Putamen (tissue), 1 donor: ENCODE measurements at regions not wholly inside any gene's neighbourhood (a gene's known extent, or its start where the extent isn't known, plus 50 kb on each side); places are given as distances from the start of the nearest gene placed in this dataset.
"Not testable (repeated sequence)": the region's sequence is repeated elsewhere in the genome, so short reads cannot be mapped to it uniquely, and the experiment has no call there.

Experiments used
- DNase-seq: peaks from one replicate; pipeline ENCODE4 v3.0.0-alpha.2; 2016; ENCODE audit warnings: low spot score

DNA sequence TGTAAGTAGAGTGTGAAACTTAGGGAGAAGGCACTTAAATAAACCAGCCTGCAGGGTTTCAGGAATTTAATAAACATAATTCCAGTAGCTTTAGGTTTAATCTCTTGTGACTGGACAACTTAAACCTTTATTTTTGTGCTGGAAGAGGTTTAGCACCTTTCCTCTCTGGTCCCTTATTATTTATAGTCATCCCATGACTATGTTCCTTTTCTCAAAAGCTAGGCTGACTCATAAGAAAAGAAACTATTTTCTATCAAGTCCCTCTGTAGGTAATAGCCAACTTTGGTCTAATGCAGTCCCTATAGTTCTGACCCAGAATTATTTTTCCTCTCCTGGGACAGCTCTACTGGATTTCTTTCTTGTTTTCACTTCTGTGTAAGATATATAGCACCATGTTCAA, 588.9 kb downstream of the NR2F1-AS1 start:
- no peak for DNase-seq

DNA sequence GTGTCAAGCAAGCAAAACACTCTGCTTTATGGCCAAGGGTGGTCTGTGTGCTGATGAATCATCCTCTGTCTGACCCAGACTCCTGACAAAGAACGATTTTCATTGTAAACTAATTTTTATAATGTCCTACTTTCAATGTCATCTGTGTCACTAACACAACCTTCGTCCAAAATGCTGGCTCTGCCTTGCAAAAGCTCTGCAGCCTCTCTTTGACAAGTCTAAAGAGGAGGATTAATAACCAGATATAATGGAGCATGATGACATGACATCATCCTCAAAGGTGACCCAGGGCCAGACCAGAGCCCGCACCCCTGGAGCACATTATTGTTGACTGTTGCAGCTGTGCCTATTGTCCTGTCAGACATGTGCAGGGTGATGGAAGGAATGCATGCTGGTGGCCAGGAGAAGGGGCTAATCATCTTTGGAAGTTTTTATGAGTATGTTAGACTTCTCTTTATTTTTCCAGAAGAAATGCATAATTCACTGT, 589.4 kb downstream of the NR2F1-AS1 start:
- no peak for DNase-seq

DNA sequence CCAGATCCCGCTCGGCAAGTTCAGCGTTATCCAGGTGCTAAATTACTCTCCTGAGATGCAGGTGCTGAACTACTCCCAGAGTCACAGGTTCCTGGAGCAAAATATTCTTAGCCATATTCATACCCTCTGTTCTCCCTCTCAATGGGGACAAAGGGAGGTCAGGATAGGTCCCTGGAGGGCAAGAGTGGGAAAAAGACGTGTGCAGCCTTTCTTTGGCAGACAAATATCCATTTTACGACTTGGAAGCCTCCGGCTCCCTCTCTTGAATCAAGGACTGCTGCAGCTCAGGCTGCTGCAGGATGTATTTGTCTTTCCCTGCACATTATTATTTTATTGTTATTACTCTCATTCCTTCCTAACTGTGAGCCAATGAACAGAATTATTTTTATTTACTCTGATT, 590.2 kb downstream of the NR2F1-AS1 start:
- DNase-seq = no peak

DNA sequence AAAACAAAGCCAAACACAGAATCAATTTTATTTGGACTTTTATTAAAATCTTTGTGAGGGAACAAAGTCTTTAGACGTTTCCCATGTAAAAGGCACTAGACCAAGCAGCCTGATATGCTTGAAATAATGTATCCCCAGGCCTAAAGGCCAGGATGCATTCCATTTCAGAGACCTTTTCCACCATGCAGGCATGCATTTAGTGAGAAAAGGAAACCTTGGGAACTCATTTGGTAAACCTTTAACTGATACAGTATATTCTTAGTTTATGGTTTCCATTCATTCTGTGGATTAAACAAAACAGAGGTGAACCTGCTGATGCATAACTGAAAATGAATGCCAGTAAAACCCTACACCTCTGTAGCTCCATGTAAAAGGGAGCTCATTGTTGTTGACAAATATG, 600.0 kb downstream of the NR2F1-AS1 start:
- DNase-seq = no peak

DNA sequence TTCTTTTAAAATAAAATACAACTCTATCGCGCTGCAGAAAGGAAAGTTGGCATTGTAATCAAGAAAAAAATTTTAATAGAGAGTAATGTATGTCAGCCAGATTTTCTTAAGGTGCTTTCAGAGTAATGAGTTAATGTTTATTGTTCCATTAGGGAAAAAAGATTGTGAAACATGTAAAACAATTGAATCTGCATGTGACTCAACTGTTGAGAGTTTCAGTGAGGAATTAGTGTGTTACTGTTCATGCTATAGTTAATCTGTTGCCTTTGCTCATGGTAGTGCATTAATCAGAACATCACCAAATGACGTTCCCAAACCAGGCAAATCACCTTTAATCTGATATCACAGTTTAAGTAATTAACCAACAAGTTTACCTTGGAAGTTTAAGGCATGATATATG, 600.5 kb downstream of the NR2F1-AS1 start:
- DNase-seq = no peak

DNA sequence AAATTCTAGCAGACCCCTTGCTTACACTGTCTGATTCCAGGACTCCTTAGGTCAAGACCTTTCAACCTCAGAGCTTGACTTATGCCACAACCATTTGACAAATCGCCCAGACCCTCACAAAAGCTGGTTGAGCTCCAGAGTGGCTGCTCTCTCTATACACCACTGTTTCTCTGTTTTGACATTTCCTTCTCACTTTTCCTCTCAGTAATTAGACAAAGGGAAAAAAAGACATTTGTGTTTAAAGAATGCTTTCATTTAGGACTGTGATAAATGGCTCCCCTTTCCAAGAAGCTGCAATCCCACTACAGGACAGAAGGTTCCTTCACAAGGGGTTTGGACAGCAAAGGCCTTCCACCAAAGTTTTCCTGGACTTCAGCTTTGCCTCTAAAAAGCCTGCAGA, 601.3 kb downstream of the NR2F1-AS1 start:
- DNase-seq = peak; percentile 43

DNA sequence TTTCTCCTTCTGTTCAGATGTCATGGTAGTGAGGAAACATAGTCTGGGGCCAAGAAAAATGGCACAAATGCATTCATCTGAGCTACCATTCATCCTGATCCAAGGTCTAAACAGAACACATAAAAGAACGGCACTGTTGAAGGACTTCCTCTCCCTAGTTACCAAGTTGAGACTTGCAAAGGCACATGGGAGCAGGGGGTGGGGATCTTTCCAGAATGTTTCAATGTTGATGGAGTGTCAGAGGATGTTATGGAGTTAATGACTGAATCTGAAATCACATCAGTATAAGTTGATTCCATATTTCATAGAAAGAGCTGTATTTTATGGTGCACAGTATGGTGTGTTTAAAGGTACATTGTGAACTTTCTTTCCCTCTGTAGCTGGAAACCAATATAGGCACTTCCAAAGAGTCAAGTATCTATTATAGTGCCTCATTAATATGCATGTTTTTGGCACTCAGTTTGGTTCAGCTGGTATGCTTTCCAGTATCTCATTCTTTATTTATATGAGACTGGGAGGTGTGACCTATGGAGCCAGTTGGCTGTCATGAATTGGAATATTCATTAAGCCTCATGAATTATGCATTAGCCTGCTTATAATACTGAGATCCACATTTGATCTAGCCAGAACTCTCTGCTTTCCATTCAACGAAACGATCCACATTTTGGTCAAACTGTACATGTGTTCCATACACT, 603.0 kb downstream of the NR2F1-AS1 start:
- DNase-seq = peak; percentile 83

DNA sequence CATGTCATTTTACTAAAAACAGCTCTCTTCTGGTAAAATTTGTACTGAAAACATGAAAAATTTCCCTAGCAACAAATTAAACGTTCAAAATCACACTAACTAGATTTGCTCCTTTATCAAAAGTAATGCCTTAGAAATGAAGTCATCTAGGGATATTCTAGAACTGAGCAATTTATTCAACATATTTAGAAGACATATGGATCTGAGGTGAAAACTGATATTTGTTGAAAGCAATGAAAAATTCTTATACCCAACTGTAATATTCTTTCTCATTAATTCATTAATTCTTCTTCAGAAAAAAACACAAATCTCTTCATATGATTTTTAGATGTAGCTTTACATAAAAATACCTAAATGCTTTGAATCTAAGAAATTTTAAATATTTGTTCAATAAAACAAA, 604.9 kb downstream of the NR2F1-AS1 start:
- no peak for DNase-seq

DNA sequence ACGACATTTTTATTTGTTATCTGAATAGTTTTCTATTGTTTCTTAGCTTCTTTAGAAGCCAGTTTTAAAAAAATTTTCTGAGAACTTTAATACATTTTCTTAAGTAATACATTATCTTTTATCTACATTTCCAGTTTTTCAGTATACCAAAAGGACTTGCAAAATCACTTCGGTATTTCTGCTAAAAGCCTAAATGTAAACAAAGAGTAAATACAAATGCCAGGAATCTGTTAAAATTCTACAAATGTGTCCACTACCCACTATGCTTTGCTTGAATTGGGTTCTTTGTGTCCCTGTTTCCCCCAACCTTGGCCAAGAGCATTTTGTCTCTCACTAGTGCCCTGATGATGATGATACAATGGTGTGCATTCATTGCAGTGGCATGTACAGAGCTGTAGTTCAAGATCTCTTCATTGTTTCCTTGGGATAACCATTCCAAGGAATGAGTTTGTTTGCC, 611.2 kb downstream of the NR2F1-AS1 start:
- peak; percentile 88 for DNase-seq

DNA sequence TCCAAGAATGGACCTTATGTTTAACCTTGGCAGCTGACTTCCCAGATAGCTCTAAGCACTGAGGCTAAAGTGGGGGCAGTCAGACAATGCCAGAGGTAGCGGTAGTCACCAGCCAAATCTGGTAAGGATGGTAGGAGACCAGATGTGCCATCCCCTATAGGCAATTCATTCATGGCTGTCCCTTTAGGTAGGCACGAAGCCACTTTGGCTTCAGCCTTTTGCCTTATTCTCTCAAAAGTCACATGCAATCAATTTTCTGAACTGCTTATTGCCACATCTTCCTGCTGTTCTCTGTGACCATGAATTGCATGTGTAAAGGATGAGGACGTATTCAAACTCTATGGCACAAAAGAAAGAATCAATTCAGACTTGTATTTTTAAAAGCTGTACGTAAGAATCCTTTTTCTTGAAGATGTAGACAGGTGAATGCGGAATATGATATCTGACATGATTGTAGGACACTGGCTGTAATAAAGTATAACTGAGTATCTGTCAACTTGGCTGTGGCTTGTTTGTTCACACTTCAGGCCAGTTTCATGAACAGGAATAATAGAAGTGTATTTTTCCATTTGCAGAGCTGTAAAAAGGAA, 611.7 kb downstream of the NR2F1-AS1 start:
- peak; percentile 27 for DNase-seq

DNA sequence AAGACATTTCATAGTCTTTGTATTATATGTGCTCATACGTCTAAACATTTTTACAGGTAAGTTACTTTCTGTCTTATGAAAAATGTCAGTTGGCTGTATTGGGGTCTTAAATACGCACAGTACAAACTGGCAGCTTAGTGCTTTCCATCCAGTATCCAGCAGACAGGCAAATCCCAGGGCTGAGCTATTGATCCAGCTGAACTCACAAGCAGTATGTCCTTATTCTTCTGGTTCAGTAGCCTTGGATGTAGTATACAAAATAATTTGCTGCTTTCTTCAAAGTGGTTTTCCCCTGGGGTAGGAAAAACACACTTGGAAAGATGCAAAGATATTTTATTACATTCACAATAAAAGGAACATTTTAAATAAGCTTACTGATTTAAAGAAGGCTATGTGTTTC, 617.2 kb downstream of the NR2F1-AS1 start:
- no peak for DNase-seq

DNA sequence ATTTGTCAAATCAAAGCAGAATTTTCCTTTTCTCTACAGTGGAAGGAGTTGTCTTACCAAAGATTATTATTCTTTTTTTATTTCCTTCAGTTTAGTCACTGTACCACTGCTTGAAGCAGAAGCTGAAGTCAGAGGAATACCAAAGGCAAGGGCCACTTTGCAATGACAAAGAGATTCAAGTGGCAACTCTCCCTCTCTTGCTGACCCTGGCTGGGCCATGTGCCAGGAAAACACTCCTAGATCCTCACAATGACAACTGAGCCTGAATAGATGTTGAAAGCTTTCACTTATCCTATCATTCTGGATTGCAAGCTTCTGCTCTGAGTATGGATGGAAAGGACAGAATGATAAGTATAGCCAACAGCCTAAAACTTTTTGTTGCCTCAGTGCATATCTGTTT, 618.3 kb downstream of the NR2F1-AS1 start:
- DNase-seq = no peak

DNA sequence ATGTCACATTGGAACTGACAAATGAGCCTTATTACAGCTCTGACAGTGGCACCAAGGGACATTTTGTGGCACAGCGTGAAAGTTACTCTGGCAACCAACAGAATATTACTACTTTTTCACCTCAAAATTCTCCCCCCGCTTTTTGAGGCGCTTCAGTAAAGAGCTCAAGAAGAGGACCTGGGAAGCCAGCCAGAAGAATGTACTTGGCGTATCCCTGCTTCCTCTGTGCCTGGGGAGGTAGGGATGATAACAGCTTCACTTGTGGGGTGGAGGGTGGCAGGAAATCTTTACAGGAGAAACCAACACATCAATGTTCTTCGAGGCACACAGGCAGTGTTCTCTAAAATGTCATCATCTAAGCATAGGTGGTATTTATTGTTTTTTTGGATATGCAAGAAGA, 624.1 kb downstream of the NR2F1-AS1 start:
- no peak for DNase-seq

DNA sequence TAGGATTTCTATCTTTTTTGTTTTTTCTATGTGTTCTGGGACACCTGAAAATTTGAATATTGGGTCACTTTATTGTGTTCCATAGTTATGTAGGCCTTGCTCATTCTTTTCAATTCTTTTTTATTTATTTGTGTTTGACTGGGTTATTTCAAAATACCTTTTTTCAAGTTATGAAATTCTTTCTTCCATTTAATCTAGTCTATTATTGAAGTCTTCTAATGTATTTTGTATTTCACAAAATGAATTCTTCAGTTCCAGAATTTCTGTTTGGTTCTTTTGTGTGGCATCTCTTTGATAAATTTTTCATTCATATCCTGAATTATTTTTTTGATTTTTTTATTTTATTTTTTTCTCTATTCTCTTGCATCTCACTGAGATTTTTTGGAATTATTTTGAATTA, 628.8 kb downstream of the NR2F1-AS1 start:
- DNase-seq = no peak

DNA sequence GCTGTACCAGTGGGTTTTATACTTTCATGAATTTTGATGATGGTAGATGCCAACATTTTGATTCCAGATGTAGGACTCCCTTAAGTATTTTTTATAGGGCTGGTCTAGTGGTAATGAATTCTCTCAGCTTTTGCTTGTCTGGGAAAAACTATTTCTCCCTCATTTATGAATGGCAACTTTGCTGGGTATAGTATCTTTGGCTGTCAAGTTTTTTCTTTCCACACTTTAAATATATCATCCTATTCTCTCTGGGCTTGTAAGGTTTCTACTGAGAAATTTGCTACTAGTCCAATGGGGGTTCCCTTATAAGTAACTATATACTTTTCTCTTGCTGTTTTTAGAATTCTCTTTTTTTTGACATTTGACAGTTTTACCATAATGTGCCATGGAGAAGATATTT, 629.3 kb downstream of the NR2F1-AS1 start:
- DNase-seq = no peak

DNA sequence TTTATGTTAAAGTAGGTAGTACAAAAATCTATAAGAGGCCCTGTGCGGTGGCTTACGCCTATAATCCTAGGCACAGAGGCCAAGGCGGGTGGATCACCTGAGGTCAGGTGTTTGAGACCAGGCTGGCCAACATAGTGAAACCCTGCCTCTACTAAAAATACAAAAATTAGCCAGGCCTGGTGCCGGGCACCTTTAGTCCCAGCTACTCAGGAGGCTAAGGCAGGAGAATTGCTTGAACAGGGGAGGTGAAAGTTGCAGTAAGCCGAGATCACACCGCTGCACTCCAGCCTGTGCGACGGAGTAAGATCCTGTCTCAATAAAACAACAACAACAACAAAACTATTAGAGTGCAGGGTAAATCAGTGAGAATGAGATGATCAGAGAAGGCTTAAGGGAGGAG, 634.5 kb downstream of the NR2F1-AS1 start:
- no peak for DNase-seq

DNA sequence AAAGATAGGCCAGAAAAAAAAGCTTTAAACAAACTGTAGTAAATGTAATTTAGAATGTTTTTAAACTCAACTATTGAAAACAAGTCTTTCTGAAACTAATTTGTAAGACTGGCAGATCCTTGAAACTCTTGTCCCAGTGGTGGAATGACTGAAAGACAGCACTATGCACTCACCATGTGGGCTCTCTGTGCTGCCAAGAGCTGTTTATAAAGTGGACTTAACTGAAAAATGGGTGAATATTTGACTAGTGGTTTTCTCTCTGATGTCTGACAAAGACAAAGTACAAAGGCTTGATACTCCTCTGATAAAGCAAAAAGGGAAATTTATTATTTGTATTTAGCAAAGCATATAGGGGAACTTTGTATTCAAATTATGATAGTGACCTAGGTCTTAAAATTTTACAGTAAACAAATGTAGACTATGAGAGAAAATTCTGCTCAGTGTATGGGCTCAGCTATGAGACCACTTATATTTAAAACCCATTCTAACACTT, 635.4 kb downstream of the NR2F1-AS1 start:
- peak; percentile 55 for DNase-seq

DNA sequence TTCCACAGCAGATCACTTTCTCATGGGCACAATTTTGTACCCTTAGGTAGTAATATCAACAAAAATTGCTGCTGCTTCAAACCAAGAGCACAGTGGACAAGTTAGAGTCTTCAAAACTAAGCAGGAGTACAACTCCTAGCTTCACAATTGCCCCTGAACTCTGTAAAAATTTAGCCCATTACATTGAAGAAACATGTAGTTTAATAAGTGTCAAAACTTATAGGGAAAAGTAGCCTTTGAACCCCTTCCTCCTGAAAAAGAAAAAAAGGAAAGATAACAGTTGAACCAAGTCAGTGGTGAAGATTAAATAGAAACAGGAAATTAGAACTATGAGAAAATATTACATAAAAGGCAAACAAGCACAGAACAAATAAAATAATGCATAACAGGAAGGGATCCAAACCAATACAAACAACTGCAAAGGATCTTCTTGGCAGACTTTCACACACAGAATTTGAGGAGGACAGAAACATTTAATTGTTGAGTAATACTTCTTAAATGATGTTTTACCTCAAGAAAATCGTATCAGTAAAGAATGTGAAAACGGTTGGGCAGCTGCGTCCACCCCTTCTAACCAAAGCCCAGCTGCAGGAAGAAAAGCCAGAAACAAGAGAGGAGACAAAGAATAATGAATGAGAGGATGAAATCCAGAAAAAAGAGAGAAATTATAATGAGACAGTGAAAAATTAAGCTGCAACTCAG, 636.0 kb downstream of the NR2F1-AS1 start:
- DNase-seq = peak; percentile 14

DNA sequence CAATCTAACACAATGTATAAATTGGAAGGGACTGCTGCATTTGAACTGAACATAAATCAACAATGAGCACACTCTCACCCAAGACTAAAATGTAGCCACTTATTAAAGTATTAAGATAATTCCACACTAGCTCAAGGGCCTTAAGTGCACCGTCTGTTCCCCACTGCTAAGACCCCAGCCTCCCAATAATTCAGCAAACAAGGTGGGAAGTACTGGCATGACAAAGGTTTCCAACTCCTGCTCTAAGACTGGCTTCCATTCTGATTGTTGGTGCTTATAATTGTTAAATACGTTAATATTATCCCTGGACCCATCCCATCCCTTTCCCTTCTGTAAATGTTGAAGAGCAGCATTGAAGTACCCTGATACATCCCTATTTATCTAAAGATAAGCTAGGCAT, 636.7 kb downstream of the NR2F1-AS1 start:
- DNase-seq = no peak

DNA sequence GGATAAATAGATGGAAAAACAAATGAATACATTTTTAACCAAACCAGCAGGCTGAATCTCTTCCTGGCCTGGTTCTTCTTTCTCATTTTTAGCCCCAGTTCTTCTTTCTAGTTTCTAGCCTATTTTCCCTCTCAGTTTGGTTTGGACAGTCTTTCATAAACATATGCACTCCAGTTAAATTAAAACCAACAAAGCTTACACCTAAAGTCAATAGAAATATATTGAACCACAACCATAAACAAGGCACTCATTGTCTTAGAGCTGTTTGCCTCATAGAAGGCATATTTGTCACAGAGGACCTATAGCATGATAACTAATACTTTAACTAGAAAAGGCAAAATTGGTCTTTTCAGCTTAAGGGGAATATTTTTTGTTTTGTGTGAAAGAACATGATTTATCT, 638.3 kb downstream of the NR2F1-AS1 start:
- no peak for DNase-seq

DNA sequence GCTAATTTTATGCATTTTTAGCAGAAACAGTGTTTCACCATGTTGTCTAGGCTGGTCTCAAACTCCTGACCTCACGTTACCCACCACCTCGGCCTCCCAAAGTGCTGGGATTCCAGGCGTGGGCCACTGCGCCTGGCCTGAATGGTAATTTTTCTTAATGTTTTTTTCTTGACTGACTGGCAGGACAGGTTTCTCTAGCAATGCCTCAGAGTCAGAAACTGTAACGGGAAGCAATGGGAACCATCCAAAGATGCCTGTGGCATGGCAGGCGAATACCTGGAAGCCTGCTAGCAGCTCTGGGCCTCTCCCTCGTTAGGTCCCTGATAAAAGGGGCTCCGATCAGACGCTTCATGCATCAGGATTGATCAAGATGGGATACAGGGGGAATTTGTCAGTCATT, 639.2 kb downstream of the NR2F1-AS1 start:
- no peak for DNase-seq

DNA sequence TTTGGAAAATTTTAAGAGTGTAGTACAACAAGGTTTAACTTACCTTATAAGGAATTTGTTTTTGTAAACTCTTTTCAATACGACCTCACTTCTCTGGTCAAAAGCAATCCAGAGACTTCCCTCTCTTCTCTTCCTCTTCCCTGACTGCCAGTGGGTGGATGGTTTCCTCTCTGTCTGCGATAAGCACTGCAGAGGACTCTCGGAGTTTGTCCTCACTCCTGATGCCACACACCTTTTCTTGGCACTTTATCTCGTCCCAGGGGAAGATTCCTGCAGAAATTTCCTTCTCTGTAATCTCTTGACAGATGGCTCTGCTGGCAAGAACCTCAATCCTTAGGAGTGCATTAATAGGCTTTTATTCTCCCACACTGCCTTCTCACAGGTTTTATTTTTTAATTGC, 641.6 kb downstream of the NR2F1-AS1 start:
- DNase-seq = no peak

DNA sequence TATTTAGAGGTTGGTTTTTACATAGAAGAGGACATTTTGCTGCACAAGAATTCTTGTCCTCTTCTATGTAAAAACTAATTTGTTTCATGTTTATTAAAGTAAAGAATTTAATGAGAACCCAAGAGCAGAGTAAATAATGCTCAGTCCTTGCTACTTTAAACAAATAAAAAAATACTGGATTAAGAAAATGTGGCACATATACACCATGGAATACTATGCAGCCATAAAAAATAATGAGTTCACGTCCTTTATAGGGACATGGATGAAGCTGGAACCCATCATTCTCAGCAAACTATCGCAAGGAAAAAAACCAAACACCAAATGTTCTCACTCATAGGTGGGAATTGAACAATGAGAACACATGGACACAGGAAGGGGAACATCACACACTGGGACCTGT, 643.6 kb downstream of the NR2F1-AS1 start:
- not testable (repeated sequence) for DNase-seq
